Kidney tubule cell (primary cell): ENCODE measurements at regions not wholly inside any gene's neighbourhood (a gene's known extent, or its start where the extent isn't known, plus 50 kb on each side); places are given as distances from the start of the nearest gene placed in this dataset.

ENCODE experiments used
- DNase-seq: peaks from one replicate; pipeline ENCODE4 v3.0.0-alpha.2; 2018; ENCODE audit warnings: low spot score

DNA sequence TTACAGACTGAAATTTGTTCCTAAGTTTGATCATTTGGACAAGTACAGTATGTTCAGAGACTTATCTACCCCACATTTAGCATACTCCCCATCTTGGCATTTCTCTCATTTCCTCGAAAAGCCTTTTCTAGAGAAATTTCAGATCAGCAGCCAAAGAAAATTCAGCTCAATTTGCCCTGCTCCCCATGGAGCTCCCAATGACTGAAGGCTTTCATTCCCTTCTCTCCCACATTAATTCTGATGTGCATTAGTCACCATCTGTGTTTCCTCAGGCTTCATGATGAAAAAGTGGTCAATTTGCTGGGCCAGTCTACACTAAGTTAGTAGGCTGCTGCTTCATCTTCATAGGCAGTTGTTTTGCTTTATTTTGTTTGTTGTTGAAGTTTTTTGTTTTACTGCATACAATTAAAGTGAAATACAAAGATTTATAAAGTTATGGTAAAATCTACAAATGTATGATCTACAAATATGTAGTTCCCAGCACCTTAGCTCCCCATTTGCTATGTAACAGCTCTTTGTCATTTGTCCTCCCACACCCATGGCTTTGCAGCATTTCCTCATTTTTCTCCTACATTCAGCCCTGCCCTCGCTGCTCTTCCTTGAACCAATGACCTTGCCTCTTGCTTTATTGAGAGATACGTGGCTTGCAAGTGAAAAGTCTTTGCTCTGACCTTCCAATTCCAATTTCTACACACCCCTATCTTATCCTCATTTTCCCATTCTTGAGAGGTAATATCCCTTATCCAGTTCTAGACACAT lies 193.9 kb downstream of the ANAPC10 start:
- DNase-seq: peak; percentile 10

DNA sequence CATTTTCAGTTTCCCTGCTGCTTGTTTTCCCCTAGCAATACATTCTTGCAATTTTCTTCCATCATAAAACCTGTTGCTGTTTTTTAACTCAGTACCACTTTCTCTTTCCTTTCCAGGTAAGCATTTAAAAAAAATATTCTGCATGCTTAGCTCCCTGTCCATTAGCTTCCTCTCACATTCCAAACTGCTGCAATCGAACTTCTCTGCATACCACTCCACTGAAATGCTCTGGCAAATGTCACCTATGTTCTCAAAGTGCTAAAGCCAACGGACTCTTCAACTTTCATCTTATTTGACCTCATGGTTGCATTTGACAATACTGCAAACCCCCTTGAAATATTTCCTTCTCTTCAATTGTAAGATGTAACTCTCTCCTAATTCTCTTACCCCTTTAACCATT lies 192.7 kb downstream of the ANAPC10 start:
- DNase-seq: no peak

DNA sequence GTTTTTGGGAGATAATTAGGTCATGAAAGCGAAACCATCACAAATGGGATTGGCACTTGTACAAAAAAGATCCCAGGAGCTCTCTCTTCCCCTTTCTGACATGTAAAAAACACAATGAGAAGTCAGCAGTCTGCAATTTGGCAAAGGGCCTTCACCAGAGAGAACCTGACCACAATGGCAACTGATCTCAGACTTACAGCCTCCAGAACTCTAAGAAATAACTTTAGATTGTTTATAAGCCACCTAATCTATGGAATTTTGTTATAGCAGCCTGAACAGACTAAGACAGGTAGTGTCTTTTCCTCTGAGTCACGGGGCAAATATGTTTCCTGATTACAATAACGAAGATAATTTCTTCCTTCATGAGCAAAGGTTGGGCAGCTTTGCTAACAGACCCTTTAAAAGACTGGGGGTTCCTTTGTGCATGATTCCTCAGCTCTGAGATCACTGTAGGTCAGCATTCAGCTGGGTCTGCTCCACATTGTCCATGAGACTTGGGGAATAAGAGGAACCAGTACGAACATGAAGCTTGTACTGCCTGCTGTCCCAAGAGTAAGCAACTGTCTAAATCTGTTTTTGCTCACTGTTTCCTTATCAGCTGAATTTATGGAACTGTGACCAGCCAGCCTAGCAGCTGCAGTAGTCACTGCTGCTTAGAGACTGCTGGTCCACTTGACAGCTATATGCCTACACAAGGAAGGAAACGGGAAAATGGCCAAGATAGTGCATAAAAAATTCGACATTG lies 191.6 kb downstream of the ANAPC10 start:
- DNase-seq: no peak

DNA sequence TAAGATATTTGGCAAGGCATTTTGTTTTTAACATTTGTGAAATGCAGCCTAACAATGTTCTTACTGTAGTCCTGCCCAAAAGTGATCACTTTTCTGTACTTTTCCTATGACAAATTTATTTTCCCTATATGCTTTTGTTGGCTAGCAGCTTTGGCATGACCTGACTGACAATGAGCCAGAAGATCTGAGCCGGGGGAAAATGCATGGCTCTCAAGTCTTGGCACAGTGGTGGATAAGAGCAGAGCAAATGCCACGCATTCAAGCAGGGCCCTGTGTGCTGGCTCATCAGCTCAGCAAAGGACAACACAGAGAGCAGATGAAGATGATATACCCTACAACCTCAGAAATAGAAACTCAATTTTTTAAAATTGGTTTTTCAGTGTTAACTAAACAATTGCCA lies 187.3 kb downstream of the ANAPC10 start:
- DNase-seq: no peak
